WTC11 (cell line): ENCODE measurements at regions not wholly inside any gene's neighbourhood (a gene's known extent, or its start where the extent isn't known, plus 50 kb on each side); places are given as distances from the start of the nearest gene placed in this dataset.

Source experiments
- ATAC-seq: fragments of 200-7000 bp; cut with Tn5 transposase; 2 replicates; pipeline ENCODE4 v1.10.0; 2021; ENCODE audit warnings: mild to moderate bottlenecking, moderate library complexity
- CTCF ChIA-PET: fragments of 300-600 bp; sonication (Branson Sonifier 250); formaldehyde crosslinking; loops from one replicate; lab custom pipeline; 2021; ENCODE audit warnings: antibody characterized with exemption; lab: Charles Lee
- POLR2A ChIA-PET: fragments of 350-600 bp; sonication (Branson Sonifier 250); formaldehyde crosslinking; loops from one replicate; lab custom pipeline; 2021; ENCODE audit warnings: antibody characterized with exemption; lab: Charles Lee
- DNase-seq: peaks from one replicate; pipeline ENCODE4 v3.0.0; 2021; ENCODE audit warnings: low spot score
- H3K27ac Mint-ChIP-seq: 2 replicates; pipeline ENCODE4 v1.8.0; 2021; ENCODE audit warnings: mixed read lengths
- H3K27me3 Mint-ChIP-seq: 2 replicates; pipeline ENCODE4 v1.8.0; 2021; ENCODE audit warnings: low read depth, mild to moderate bottlenecking, moderate library complexity, mixed read lengths
- H3K36me3 Mint-ChIP-seq: 2 replicates; pipeline ENCODE4 v1.8.0; 2021; ENCODE audit warnings: mixed read lengths
- H3K4me1 Mint-ChIP-seq: 2 replicates; pipeline ENCODE4 v1.8.0; 2022; ENCODE audit warnings: mixed read lengths
- H3K4me3 Mint-ChIP-seq: 2 replicates; pipeline ENCODE4 v1.8.0; 2021; ENCODE audit warnings: mild to moderate bottlenecking, moderate library complexity, mixed read lengths
- H3K9me3 Mint-ChIP-seq: 2 replicates; pipeline ENCODE4 v1.8.0; 2021; ENCODE audit warnings: mixed read lengths
- ATF6 ChIP-seq: sonication (generic); formaldehyde crosslinking; IDR thresholded peaks from 2 replicates; pipeline ENCODE4 v1.8.1; 2023; ENCODE audit warnings: mild to moderate bottlenecking, missing genetic modification reagents
- CDX4 ChIP-seq: fragments of 250-450 bp; sonication (Bioruptor Pico); IDR thresholded peaks from 2 replicates; pipeline ENCODE4 v1.9.0; 2021; ENCODE audit warnings: moderate library complexity, mild to moderate bottlenecking, inconsistent platforms, borderline replicate concordance
- CREB1 ChIP-seq: sonication (generic); formaldehyde crosslinking; IDR thresholded peaks from 2 replicates; pipeline ENCODE4 v1.8.0; 2023; ENCODE audit warnings: mild to moderate bottlenecking, missing genetic modification reagents
- CREM ChIP-seq: sonication (generic); formaldehyde crosslinking; IDR thresholded peaks from 2 replicates; pipeline ENCODE4 v1.8.1; 2022; ENCODE audit warnings: mild to moderate bottlenecking, missing genetic modification reagents, moderate library complexity
- E2F4 ChIP-seq: sonication (generic); formaldehyde crosslinking; IDR thresholded peaks from 2 replicates; pipeline ENCODE4 v1.8.1; 2022; ENCODE audit warnings: low read depth, mild to moderate bottlenecking, moderate library complexity, missing genetic modification reagents, borderline replicate concordance
- ERG ChIP-seq: fragments of 250-450 bp; sonication (Bioruptor Pico); IDR thresholded peaks from 2 replicates; pipeline ENCODE4 v1.8.0; 2021; ENCODE audit warnings: mild to moderate bottlenecking
- GTF2I ChIP-seq: fragments of 250-450 bp; sonication (Bioruptor Pico); conservative IDR thresholded peaks from 2 replicates; pipeline ENCODE4 v1.4.0; 2021; ENCODE audit warnings: mild to moderate bottlenecking
- NFATC4 ChIP-seq: fragments of 250-450 bp; sonication (Bioruptor Pico); IDR thresholded peaks from 2 replicates; pipeline ENCODE4 v1.9.0; 2021; ENCODE audit warnings: mild to moderate bottlenecking
- SMAD3 ChIP-seq: sonication (generic); formaldehyde crosslinking; IDR thresholded peaks from 2 replicates; pipeline ENCODE4 v1.8.0; 2022; ENCODE audit warnings: missing genetic modification reagents, mild to moderate bottlenecking, borderline replicate concordance
- SMAD4 ChIP-seq: sonication (generic); formaldehyde crosslinking; IDR thresholded peaks from 2 replicates; pipeline ENCODE4 v1.8.0; 2022; ENCODE audit warnings: mild to moderate bottlenecking, missing genetic modification reagents
- SOX15 ChIP-seq: fragments of 250-450 bp; sonication (Bioruptor Pico); IDR thresholded peaks from 2 replicates; pipeline ENCODE4 v1.9.0; 2021; ENCODE audit warnings: mild to moderate bottlenecking
- ZBTB21 ChIP-seq: sonication (generic); formaldehyde crosslinking; IDR thresholded peaks from 2 replicates; pipeline ENCODE4 v1.8.1; 2023; ENCODE audit warnings: mild to moderate bottlenecking, missing genetic modification reagents, borderline replicate concordance
- ZBTB43 ChIP-seq: sonication (generic); formaldehyde crosslinking; IDR thresholded peaks from 2 replicates; pipeline ENCODE4 v1.8.1; 2023; ENCODE audit warnings: mild to moderate bottlenecking, missing genetic modification reagents
- ZNF121 ChIP-seq: sonication (generic); formaldehyde crosslinking; IDR thresholded peaks from 2 replicates; pipeline ENCODE4 v1.8.0; 2023; ENCODE audit warnings: missing genetic modification reagents
- ZNF396 ChIP-seq: fragments of 250-450 bp; sonication (Bioruptor Pico); IDR thresholded peaks from 2 replicates; pipeline ENCODE4 v1.8.0; 2021; ENCODE audit warnings: mild to moderate bottlenecking, moderate library complexity, borderline replicate concordance
- ZNF423 ChIP-seq: fragments of 250-450 bp; sonication (Bioruptor Pico); IDR thresholded peaks from 2 replicates; pipeline ENCODE4 v2.1.2; 2022; ENCODE audit warnings: mild to moderate bottlenecking, moderate library complexity
- ZNF512 ChIP-seq: sonication (generic); formaldehyde crosslinking; IDR thresholded peaks from 2 replicates; pipeline ENCODE4 v1.8.1; 2022; ENCODE audit warnings: missing genetic modification reagents, borderline replicate concordance

GRCh38 chr14:80100681-80101080 is 110.6 kb downstream of the DIO2 start:
- H3K36me3 Mint-ChIP-seq = peaks cover 10% of the 10 kb centered on the region
- CTCF ChIA-PET = no interaction called here
- no peaks in the 10 kb centered on the region for H3K4me1 Mint-ChIP-seq
- peaks cover 31% of the 10 kb centered on the region for H3K9me3 Mint-ChIP-seq
- no peak for ATAC-seq
- H3K4me3 Mint-ChIP-seq = no peak overlapping the region
- POLR2A ChIA-PET = no interaction called here
- H3K27me3 Mint-ChIP-seq = no peaks in the 10 kb centered on the region; the same call in 1 of the 2 replicates
- DNase-seq = no peak
- no peak overlapping the region for H3K27ac Mint-ChIP-seq
- TF ChIP-seq E2F4 (CRISPR knock-in tag) = no peak
- no peak for TF ChIP-seq ZBTB21 (CRISPR knock-in tag)
- TF ChIP-seq SOX15 = no peak
- TF ChIP-seq ZNF512 (CRISPR knock-in tag) = no peak
- TF ChIP-seq ZBTB43 (CRISPR knock-in tag) = no peak
- TF ChIP-seq GTF2I (CRISPR knock-in tag) = no peak
- TF ChIP-seq CDX4 (CRISPR knock-in tag) = no peak

- no peaks in the 10 kb centered on the region; the same call in 1 of the 2 replicates for H3K27me3 Mint-ChIP-seq
- ATAC-seq (no peak), DNase-seq (no peak)
- H3K27ac Mint-ChIP-seq = no peak overlapping the region
- TF ChIP-seq ZBTB43 (CRISPR knock-in tag) (no peak), SMAD3 (CRISPR knock-in tag) (no peak), CREM (CRISPR knock-in tag) (no peak), NFATC4 (CRISPR knock-in tag) (no peak), ERG (CRISPR knock-in tag) (no peak), ZNF121 (CRISPR knock-in tag) (no peak), ATF6 (CRISPR knock-in tag) (no peak), ZNF423 (no peak), SMAD4 (CRISPR knock-in tag) (no peak), CREB1 (no peak), ZNF396 (no peak)
- ChIA-PET CTCF (no interaction called here), POLR2A (no interaction called here)
- no peak overlapping the region for H3K4me3 Mint-ChIP-seq
- H3K36me3 Mint-ChIP-seq = peaks cover 10% of the 10 kb centered on the region
- peaks cover 30% of the 10 kb centered on the region for H3K9me3 Mint-ChIP-seq
- H3K4me1 Mint-ChIP-seq = no peaks in the 10 kb centered on the region
These were observed 115.7 kb downstream of the DIO2 start for GRCh38 chr14:80095623-80096022.
